ENCODE measurements at regions not wholly inside any gene's neighbourhood (a gene's known extent, or its start where the extent isn't known, plus 50 kb on each side); places are given as distances from the start of the nearest gene placed in this dataset.

- Histone ChIP-seq H3K4me2 (ENCODE audit: low read length) (no peak overlapping the region), H3K4me1 (no peaks in the 10 kb centered on the region), H3K9ac (no peak overlapping the region), H3K79me2 (no peaks in the 10 kb centered on the region), H3K27ac (no peak overlapping the region), H2AFZ (no peak overlapping the region), H3K36me3 (ENCODE audit: control insufficient read depth, insufficient read depth, low read length) (no peaks in the 10 kb centered on the region), H3K4me3 (ENCODE audit: low read depth, low read length) (no peak overlapping the region), H3K9me3 (ENCODE audit: control insufficient read depth, low read length) (no peaks in the 10 kb centered on the region), H3K27me3 (ENCODE audit: control insufficient read depth, insufficient read depth, low read length) (no peaks in the 10 kb centered on the region)
- TF ChIP-seq, protein P1, sequence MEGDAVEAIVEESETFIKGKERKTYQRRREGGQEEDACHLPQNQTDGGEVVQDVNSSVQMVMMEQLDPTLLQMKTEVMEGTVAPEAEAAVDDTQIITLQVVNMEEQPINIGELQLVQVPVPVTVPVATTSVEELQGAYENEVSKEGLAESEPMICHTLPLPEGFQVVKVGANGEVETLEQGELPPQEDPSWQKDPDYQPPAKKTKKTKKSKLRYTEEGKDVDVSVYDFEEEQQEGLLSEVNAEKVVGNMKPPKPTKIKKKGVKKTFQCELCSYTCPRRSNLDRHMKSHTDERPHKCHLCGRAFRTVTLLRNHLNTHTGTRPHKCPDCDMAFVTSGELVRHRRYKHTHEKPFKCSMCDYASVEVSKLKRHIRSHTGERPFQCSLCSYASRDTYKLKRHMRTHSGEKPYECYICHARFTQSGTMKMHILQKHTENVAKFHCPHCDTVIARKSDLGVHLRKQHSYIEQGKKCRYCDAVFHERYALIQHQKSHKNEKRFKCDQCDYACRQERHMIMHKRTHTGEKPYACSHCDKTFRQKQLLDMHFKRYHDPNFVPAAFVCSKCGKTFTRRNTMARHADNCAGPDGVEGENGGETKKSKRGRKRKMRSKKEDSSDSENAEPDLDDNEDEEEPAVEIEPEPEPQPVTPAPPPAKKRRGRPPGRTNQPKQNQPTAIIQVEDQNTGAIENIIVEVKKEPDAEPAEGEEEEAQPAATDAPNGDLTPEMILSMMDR (IDR thresholded peaks at IDR 0.05), result no peak
Observed at GRCh38 chr6:1470040-1470439, 80.7 kb downstream of the FOXF2 start.

DNA sequence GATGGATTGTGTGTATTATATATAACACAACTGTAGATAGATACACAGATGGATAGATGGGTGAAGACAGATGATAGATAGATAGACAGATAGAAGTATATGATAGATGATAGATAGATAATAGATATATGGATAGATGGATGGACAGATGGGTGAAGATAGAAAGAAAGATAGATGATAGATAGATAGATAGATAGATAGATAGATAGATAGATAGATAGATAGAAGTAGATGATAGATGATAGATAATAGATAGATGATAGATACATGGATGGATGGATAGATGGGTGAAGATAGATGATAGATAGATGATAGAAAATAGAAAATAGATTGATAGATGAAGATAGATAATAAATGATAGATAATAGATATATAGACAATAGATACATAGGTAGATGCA lies 83.3 kb downstream of the FOXF2 start:
- H3K9me3 ChIP-seq (ENCODE audit: control insufficient read depth, low read length), result no peaks in the 10 kb centered on the region
- no peak overlapping the region for H3K9ac ChIP-seq
- no peak overlapping the region for H2AFZ ChIP-seq
- TF ChIP-seq, protein P1 (IDR thresholded peaks at IDR 0.05), result no peak
- H3K4me1 ChIP-seq, result no peaks in the 10 kb centered on the region
- H3K36me3 ChIP-seq (ENCODE audit: control insufficient read depth, insufficient read depth, low read length), result no peaks in the 10 kb centered on the region
- H3K4me3 ChIP-seq (ENCODE audit: low read depth, low read length), result no peak overlapping the region
- no peak overlapping the region for H3K4me2 ChIP-seq (ENCODE audit: low read length)
- H3K27me3 ChIP-seq (ENCODE audit: control insufficient read depth, insufficient read depth, low read length), result no peaks in the 10 kb centered on the region
- H3K27ac ChIP-seq, result no peak overlapping the region
- H3K79me2 ChIP-seq, result no peaks in the 10 kb centered on the region

GRCh38 chr6:1473166-1473565 lies 83.8 kb downstream of the FOXF2 start:
- no peaks in the 10 kb centered on the region for H3K36me3 ChIP-seq (ENCODE audit: control insufficient read depth, insufficient read depth, low read length)
- H3K27ac ChIP-seq, result no peak overlapping the region
- no peaks in the 10 kb centered on the region for H3K27me3 ChIP-seq (ENCODE audit: control insufficient read depth, insufficient read depth, low read length)
- H3K4me2 ChIP-seq (ENCODE audit: low read length), result no peak overlapping the region
- H3K9me3 ChIP-seq (ENCODE audit: control insufficient read depth, low read length), result no peaks in the 10 kb centered on the region
- H3K4me3 ChIP-seq (ENCODE audit: low read depth, low read length), result no peak overlapping the region
- no peak overlapping the region for H2AFZ ChIP-seq
- no peaks in the 10 kb centered on the region for H3K79me2 ChIP-seq
- H3K4me1 ChIP-seq, result no peaks in the 10 kb centered on the region
- no peak overlapping the region for H3K9ac ChIP-seq
- TF ChIP-seq, protein P1 (IDR thresholded peaks at IDR 0.05), result no peak

DNA sequence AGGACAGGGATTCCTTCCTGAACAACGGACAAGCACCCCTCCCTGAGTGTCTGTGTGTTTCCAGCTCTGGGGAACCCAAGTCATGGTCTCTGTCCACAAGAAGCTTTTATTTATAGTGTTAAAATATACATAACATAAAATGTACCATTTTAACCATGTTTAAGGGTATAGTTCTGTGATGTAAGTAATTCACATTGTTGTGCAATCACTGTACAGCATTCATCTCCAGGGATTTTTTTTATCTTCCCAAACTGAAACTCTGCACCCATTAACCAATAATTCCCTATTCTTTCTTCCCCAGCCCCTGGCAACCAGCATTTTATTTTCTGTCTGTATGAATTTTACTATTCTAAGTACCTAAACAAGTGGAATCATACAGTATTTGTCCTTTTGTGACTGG lies 84.2 kb downstream of the FOXF2 start:
- Histone ChIP-seq H3K36me3 (ENCODE audit: control insufficient read depth, insufficient read depth, low read length) (no peaks in the 10 kb centered on the region), H3K4me1 (no peaks in the 10 kb centered on the region), H2AFZ (no peak overlapping the region), H3K4me3 (ENCODE audit: low read depth, low read length) (no peak overlapping the region), H3K4me2 (ENCODE audit: low read length) (no peak overlapping the region), H3K9ac (no peak overlapping the region), H3K27ac (no peak overlapping the region), H3K9me3 (ENCODE audit: control insufficient read depth, low read length) (no peaks in the 10 kb centered on the region), H3K79me2 (no peaks in the 10 kb centered on the region), H3K27me3 (ENCODE audit: control insufficient read depth, insufficient read depth, low read length) (no peaks in the 10 kb centered on the region)
- TF ChIP-seq, protein P1 (IDR thresholded peaks at IDR 0.05), result no peak

DNA sequence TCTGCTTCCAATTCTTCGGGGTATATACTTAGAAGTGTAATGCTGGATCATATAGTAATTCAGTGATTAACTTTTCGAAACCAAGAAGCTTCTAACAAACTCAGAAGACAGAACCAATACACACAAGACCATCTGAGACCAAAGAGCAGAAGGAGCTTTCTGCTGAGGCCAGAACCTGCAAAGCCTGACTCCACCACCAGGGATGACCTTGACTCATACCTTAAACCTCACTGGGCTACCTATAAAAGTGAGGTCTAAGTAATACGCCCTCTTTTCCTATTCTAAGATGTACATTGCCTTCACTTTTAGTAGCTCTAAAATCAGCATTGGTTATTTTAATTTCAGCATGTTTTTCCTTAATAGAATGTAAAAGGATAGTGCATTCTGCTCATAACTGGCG lies 84.8 kb downstream of the FOXF2 start:
- H3K27me3 ChIP-seq (ENCODE audit: control insufficient read depth, insufficient read depth, low read length), result no peaks in the 10 kb centered on the region
- H3K9me3 ChIP-seq (ENCODE audit: control insufficient read depth, low read length), result no peaks in the 10 kb centered on the region

More for the DNA sequence above, 84.8 kb downstream of the FOXF2 start:
- Histone ChIP-seq H2AFZ (no peak overlapping the region), H3K4me2 (ENCODE audit: low read length) (no peak overlapping the region), H3K27ac (no peak overlapping the region), H3K9ac (no peak overlapping the region), H3K79me2 (no peaks in the 10 kb centered on the region), H3K4me3 (ENCODE audit: low read depth, low read length) (no peak overlapping the region), H3K36me3 (ENCODE audit: control insufficient read depth, insufficient read depth, low read length) (no peaks in the 10 kb centered on the region), H3K4me1 (no peaks in the 10 kb centered on the region)
- TF ChIP-seq, protein P1 (IDR thresholded peaks at IDR 0.05), result no peak

Measured in parathyroid adenoma (tissue), 2 donors.